GM12801 (cell line): ENCODE measurements at regions not wholly inside any gene's neighbourhood (a gene's known extent, or its start where the extent isn't known, plus 50 kb on each side); places are given as distances from the start of the nearest gene placed in this dataset.

ENCODE experiments used
- CTCF ChIP-seq: IDR thresholded peaks from one replicate; pipeline ENCODE4 v1.5.1; 2011; ENCODE audit warnings: control low read depth; ENCODE audit not compliant: insufficient read length; ENCODE audit errors: extremely low read depth

- no peak for TF ChIP-seq CTCF
Observed at GRCh38 chr13:48806522-48806921, 152.8 kb downstream of the CYSLTR2 start.

- no peak for TF ChIP-seq CTCF
Observed at GRCh38 chr13:48808683-48809082, 155.0 kb downstream of the CYSLTR2 start.

- no peak for TF ChIP-seq CTCF
Observed at GRCh38 chr13:48810013-48810412, 156.3 kb downstream of the CYSLTR2 start.

- TF ChIP-seq CTCF = no peak
Observed at GRCh38 chr13:48813518-48813917, 159.8 kb downstream of the CYSLTR2 start.

- TF ChIP-seq CTCF = no peak
Observed at GRCh38 chr13:48816700-48817099, 159.0 kb upstream of the FNDC3A start.

GRCh38 chr13:48817166-48817802, 158.4 kb upstream of the FNDC3A start:
- no peak for TF ChIP-seq CTCF

GRCh38 chr13:48818495-48819356, 157.0 kb upstream of the FNDC3A start:
- no peak for TF ChIP-seq CTCF
